ENCODE measurements at regions not wholly inside any gene's neighbourhood (a gene's known extent, or its start where the extent isn't known, plus 50 kb on each side); places are given as distances from the start of the nearest gene placed in this dataset.

DNA sequence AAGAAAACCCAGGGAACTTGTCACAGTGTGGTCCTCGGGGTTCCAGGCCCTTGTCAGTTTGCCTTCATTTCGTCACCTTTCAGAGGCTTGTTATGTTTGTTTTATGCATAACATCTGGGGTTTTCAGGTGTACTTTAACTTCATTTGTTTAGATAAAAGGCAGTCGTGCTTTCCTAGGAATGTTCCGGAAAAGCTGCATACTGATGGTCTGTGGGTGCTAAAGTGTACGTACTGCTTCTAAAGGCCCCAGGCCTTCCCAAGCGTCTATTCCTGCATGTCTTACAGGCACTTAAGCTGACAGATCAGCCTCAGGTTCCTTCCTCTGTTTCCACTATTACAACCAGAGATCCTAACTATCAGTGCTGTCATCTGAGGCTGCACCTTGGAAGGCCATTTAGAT lies 95.6 kb upstream of the ANKH start:
- DNase-seq (ENCODE audit: extremely low spot score): no peak

DNA sequence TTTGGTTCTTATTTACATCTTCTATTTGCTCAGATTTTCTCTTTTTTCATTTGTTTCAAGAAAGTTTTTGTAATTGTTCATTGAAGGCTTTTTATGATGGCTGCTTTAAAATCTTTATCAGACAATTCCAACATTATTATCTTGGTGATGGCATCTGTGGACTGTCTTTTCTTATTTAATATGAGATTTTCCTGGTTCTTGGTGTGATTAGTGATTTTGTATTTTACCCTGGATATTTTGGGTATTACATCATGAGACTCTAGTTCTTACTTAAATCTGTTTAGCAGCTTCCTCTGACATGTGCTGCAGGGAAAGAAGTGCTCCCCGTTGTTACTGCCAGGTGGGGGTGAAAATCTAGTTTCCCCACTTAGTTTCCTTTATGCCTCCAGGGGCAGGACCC lies 94.2 kb upstream of the ANKH start:
- TF ChIP-seq CTCF (IDR thresholded peaks at IDR 0.05; ENCODE audit: control extremely low read depth, extremely low read depth, low read depth, missing control alignments): no peak
- POLR2A ChIA-PET: no interaction called here
- CTCF ChIA-PET: interaction anchor here (1.2 kb wide), 2 partner anchors 8 to 37 kb away, joined by 3 read pairs; no protein-coding TSS in a partner anchor
- no peak for DNase-seq (ENCODE audit: extremely low spot score)

More for the DNA sequence above, 95.6 kb upstream of the ANKH start:
- ChIA-PET POLR2A (no interaction called here), CTCF (interaction anchor here (1.1 to 1.9 kb wide), 2 partner anchors 10 to 36 kb away, joined by 3 to 5 read pairs; no protein-coding TSS in a partner anchor)
- TF ChIP-seq CTCF (IDR thresholded peaks at IDR 0.05; ENCODE audit: control extremely low read depth, extremely low read depth, low read depth, missing control alignments): no peak

DNA sequence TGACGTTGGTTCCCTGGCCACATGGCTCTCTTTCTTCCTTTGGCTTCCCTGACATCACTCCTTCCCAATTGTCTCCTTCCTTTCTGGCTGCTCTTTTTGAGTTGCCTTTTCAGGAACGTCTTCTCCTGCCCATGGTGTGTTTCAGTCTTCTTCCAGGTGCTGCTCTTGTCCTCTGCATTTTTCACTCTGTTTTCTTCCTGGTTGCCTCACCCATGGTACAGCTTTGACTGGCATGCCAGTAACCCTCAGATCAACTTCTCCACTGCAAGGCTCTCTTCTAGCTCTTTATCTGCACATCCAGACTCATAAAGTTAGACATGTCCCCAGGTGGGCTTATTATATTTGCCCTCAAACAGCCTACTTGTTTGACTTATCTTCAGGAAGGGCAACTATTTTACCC lies 91.0 kb upstream of the ANKH start:
- TF ChIP-seq CTCF (IDR thresholded peaks at IDR 0.05; ENCODE audit: control extremely low read depth, extremely low read depth, low read depth, missing control alignments): no peak
- ChIA-PET CTCF (interaction anchor here (1.0 kb wide), 1 partner anchor 21 kb away, joined by 3 read pairs; no protein-coding TSS in a partner anchor), POLR2A (no interaction called here)
- DNase-seq (ENCODE audit: extremely low spot score): no peak

- ChIA-PET POLR2A (no interaction called here), CTCF (interaction anchor here (0.8 kb wide), 1 partner anchor 15 kb away, joined by 3 read pairs; no protein-coding TSS in a partner anchor)
- DNase-seq (ENCODE audit: extremely low spot score): no peak
- no peak for TF ChIP-seq CTCF (IDR thresholded peaks at IDR 0.05; ENCODE audit: control extremely low read depth, extremely low read depth, low read depth, missing control alignments)
Measured at GRCh38 chr5:14960120-14960462, 88.5 kb upstream of the ANKH start.

GRCh38 chr5:14959399-14960119 lies 88.0 kb upstream of the ANKH start:
- ChIA-PET CTCF (interaction anchor here (0.8 kb wide), 1 partner anchor 15 kb away, joined by 3 read pairs; no protein-coding TSS in a partner anchor), POLR2A (no interaction called here)
- DNase-seq (ENCODE audit: extremely low spot score): no peak
- no peak for TF ChIP-seq CTCF (IDR thresholded peaks at IDR 0.05; ENCODE audit: control extremely low read depth, extremely low read depth, low read depth, missing control alignments)

- no peak for TF ChIP-seq CTCF (IDR thresholded peaks at IDR 0.05; ENCODE audit: control extremely low read depth, extremely low read depth, low read depth, missing control alignments)
- ChIA-PET CTCF (interaction anchor here (1.3 to 1.9 kb wide), 4 partner anchors 8 to 64 kb away, joined by 3 to 8 read pairs (median 5); no protein-coding TSS in a partner anchor), POLR2A (no interaction called here)
- no peak for DNase-seq (ENCODE audit: extremely low spot score)
Measured at GRCh38 chr5:14958188-14958587, 86.6 kb upstream of the ANKH start.

Measured in GM10248 (cell line).